DMS79 (cell line): ENCODE measurements at regions not wholly inside any gene's neighbourhood (a gene's known extent, or its start where the extent isn't known, plus 50 kb on each side); places are given as distances from the start of the nearest gene placed in this dataset.
"Not testable (repeated sequence)": the region's sequence is repeated elsewhere in the genome, so short reads cannot be mapped to it uniquely, and the experiment has no call there.

ENCODE experiments used
- DNase-seq: peaks from one replicate; lab custom pipeline; 2025; lab: John Stamatoyannopoulos, UW

- no peak for DNase-seq
These were observed 182.3 kb downstream of the C9orf152 start for GRCh38 chr9:110025551-110026170.

GRCh38 chr9:110027671-110028081 is 180.3 kb downstream of the C9orf152 start:
- no peak for DNase-seq

GRCh38 chr9:110028271-110028670 is 179.7 kb downstream of the C9orf152 start:
- DNase-seq, result no peak

DNA sequence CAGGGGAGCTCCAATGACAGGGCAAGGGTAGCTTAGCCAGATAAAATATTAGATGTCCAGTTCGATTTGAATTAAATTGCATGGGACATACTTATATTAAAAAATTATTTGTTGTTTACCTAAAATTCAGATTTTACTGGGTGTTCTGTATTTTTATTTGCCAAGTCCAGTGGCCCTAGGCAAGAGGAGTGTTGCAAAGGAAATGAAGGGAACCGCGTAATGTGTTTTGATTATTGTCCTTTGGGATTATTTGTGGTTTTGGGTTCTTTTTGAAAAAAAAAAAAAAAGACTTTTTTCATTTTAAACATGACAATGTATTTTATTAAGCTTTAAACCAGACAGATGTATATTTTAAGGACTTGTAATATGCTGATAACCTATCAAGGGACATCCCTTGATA is 179.3 kb downstream of the C9orf152 start:
- DNase-seq, result no peak

DNA sequence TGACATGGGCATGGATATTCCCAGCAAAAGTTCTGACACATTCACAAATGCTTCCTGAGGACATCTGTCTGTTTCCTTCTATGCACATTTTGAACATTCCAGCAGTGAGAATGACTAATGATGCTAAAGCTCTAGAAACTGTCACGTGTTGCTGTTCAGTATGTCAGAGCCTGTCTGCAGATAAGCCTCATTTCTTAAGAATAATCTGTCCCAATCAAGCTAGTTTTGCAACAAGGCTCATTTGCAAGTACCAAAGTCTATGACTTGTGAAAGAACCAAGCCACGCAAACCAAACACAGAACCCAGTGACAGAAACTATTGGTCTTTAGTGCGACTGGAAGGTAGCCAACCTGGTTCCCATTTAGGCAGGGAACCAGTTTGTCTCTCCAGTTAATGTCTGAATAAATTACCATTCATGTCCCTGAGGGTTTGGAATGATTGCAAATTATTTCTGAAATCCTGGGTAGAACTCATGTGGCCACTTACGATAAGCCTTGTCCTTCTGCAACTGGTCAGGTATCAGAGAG is 178.5 kb downstream of the C9orf152 start:
- DNase-seq, result no peak

DNA sequence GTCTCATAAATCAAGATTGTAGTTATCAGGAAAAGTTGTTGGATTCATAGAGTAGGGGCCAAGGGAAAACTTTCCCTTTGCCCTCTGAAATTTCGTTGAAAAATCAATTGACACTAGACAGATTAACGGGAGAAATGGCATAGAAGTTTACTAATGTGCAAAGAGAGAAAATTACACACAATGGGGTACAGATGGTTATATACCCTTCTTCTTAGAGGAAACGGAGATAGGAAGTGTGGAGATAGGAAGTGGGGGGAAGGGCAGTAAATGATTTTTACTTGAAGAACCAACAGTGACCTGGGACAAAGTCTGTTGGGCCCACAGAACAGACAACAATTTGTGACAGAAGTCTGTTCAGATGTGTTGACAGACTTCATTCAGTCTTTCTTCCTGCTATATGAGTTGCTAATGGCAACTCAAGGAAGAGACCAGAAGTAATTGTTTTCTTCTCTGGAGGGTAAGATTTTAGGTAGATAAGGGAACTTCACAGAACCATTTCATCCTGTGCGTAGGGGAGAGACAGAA is 177.9 kb downstream of the C9orf152 start:
- DNase-seq, result no peak

GRCh38 chr9:110030632-110031031 is 177.3 kb downstream of the C9orf152 start:
- DNase-seq, result no peak

DNA sequence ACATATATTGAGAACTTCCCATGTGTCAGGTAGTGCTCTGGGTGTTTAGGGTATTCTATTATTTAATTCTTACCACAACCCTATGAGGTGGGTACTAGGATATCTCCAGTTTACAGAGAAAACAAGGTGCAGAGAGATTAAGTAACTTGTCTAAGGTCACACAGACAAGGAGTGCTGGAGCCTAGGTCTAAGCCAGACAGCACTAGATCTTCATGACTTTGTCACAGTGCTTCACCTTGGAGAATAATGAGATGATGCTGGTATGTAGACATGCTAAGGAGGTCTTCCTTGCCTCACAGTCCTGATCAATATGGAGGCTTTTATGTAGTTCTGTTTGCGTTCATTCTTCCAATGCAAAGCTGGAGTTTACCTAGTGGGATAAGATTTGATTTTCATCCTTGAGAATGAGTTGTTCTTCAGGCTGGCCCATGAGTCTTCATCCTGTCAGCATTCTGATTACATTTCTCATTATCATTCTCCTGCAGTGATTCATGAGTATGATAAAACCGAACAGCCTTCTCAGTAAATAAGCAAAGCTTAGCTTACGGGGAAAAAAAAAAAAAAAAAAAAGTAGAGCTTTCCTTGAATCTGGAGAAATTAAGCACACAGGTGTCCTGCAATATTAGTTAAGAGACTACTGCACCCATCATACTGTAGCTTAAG is 176.3 kb downstream of the C9orf152 start:
- DNase-seq, result no peak

DNA sequence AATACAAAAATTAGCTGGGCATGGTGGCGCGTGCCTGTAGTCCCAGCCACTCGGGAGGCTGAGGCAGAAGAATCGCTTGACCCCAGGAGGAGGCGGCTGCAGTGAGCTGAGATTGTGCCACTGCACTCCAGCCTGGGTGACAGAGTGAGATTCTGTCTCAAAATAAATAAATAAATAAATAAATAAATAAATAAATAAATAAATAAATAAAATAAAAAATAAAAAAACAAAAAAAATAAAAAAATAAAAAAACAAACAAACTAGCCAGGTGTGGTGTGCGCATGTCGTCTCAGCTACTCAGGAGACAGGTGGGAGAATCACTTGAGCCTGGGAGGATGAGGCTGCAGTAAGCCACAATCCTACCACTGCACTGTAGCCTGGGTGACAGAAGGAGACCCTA is 175.4 kb downstream of the C9orf152 start:
- not testable (repeated sequence) for DNase-seq

DNA sequence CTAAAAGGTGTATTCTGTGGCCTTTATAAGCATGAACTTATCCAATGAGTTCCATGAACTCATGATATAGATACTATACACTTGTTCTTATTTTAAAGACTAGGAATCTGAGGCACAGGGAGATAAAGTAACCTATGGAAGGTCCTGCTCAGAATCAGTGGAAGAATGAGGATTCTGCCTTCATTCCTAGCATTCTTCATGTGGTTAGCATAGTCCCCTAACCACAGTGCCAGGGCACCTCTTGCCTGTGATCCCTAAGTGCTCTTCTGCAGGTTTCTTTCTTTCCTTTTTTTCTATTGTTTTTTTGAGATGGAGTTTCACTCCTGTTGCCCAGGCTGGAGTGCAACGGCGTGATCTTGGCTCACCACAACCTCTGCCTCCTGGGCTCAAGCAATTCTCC is 174.1 kb downstream of the C9orf152 start:
- no peak for DNase-seq

GRCh38 chr9:110036286-110036685 is 171.7 kb downstream of the C9orf152 start:
- DNase-seq, result no peak

DNA sequence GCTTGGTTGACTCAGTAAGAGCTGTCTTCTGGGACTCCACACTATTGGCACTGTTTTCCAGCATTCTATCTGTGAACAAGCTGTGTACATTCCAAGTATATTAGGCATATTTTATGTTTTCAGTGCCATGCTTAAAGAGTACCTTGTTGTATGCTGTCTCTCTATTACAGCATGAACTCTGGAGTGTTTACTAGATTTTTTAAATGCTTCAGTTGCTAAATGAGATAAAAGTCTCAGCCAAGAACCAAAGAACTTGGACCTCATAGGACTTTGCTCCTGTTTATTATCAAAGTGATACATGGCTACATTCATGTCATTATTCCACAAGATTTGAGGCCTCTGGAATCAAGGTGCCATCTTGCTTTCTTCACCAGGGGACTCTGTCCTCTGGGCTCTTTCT is 167.2 kb downstream of the C9orf152 start:
- DNase-seq, result no peak

DNA sequence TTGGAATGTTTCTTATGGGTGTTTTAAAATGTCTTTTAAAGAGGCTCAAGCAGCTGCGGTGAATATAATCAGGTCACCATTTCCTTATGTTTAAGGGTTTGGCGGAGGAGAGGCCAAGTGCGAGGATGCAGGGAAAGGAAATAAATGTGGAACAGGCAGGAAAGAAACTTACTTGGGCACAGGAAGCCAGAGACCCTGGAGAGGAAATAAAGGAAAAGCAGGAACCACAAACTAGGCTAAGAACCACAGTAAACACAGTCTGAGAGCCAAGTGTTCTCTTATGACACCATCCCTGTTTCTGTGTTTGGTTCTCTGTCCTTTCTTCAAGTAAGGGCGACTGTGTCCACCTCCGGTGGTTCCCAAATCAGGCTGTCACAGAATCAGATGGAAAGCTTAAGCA is 166.5 kb downstream of the C9orf152 start:
- DNase-seq, result no peak

GRCh38 chr9:110047232-110047954 is 160.6 kb downstream of the C9orf152 start:
- DNase-seq, result no peak

DNA sequence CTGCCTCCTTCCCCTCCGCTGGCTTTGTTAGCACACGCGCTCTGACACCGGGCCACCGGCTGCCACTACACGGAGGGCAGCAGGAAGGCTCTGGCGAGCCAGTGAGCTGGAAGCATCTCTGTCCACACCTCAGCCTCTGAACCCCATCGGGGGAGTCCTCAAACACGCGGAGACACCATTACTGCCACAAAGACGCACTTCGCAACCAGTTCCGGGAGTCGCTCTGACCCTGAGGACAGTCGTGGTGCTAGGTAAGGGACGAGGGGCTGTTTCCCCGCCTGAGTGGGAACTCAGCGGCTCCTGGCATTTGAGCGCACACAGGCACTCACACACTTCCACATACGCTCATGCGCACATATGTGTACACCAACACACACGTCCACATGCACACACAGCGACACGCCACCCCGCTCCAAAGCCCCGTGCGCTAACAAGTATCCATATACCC is 160.0 kb downstream of the C9orf152 start:
- DNase-seq, result no peak

DNA sequence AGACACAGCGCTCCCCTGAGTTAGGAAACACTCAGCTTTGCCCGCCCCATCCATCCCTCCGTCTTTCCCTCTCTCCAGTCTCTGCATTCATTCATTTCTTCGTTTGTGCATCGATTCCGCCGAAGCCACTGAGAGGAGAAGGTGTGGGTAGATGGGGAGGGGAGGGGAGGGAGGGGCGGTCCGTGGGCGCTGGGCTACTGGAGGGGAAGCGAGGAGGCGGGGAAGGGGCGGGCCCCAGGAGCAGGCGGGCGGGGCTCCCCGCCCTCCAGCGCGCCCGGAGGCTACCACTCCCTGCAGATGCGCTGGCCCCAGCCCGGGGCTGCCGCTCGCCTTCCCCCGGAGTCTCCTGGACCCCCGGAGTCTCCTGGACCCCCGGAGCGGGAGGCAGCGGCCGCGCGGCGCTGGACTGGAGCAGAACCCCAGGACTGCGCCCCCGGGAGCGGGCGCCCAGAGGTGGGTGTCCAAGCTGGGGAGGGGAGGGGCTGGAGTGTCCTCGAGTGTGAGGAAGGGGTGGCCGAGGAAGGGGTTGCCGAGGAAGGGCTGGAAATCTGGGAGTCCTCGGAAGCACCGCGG is 159.5 kb downstream of the C9orf152 start:
- DNase-seq, result no peak

DNA sequence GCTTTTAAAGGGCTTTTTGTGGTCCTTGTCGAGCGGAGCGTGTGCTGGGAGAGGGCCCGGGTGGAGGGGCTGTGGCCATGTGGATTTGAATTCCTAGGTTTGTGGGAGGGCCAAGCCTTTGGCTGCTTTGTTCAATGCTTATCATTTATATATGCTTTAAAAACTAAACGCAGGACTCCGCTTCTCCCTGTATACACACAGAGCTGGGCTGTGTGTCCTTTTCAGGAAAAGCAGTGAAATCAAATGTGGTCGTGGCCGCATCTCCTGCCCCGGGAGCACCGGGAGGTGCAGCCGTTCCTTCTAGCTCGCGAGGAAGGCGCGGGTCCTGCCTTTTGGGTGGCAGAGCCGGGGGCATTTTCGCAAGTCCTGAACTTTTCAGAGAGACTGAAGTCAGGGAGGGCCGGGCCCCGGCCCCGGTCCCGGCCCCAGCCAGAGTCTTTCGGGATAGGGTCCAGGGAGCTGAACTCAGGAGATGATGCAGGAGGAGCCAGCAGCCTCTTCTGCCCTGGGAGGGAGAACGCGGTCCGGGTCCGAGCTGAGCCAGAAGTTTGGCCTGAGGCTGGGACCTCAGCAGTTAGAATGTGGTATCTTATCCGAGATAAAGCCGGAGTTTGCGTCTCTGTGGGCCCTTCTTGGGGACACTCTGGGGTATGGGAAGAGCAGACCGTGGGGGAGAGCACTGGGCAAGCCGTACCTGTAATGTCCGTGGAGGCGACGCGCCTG is 158.8 kb downstream of the C9orf152 start:
- DNase-seq, result no peak

- DNase-seq, result no peak
These were observed 158.1 kb downstream of the C9orf152 start for GRCh38 chr9:110049699-110050450.

GRCh38 chr9:110050925-110051355 is 157.0 kb downstream of the C9orf152 start:
- DNase-seq, result no peak

GRCh38 chr9:110056062-110056461 is 151.9 kb downstream of the C9orf152 start:
- no peak for DNase-seq
